Right atrium auricular region (tissue), 2 donors: ENCODE measurements at regions not wholly inside any gene's neighbourhood (a gene's known extent, or its start where the extent isn't known, plus 50 kb on each side); places are given as distances from the start of the nearest gene placed in this dataset.

ENCODE experiments used
- DNase-seq: peaks from one replicate; pipeline ENCODE4 v3.0.0-alpha.2; 2019; ENCODE audit warnings: low spot score
- H3K27ac ChIP-seq, 2 donors: fragments of 200-600 bp; sonication (generic); 1 replicate in 1 of 2; 2 replicates in 1 of 2; pipeline ENCODE4 v1.5.1; 2016 to 2019
- H3K27me3 ChIP-seq, 2 donors: fragments of 200-600 bp; sonication (generic); one replicate each; pipeline versions ENCODE4 v1.5.1 to v1.6.0; 2017 to 2019
- H3K36me3 ChIP-seq: fragments of 200-600 bp; sonication (generic); one replicate; pipeline ENCODE4 v1.5.1; 2016
- H3K4me1 ChIP-seq, 2 donors: fragments of 200-600 bp; sonication (generic); one replicate each; pipeline versions ENCODE4 v1.5.1 to v1.6.0; 2017 to 2019
- H3K4me3 ChIP-seq, 2 donors: fragments of 200-600 bp; sonication (generic); 1 replicate in 1 of 2; 2 replicates in 1 of 2; pipeline ENCODE4 v1.5.1; 2017 to 2019; ENCODE audit warnings: mild to moderate bottlenecking in 1 of 2, moderate library complexity in 1 of 2
- H3K9me3 ChIP-seq, 2 donors: fragments of 200-600 bp; sonication (generic); one replicate each; pipeline ENCODE4 v1.5.1; 2019
- TF ChIP-seq, protein P1 (sequence below), 2 donors: fragments of 200-600 bp; sonication (generic); IDR thresholded peaks; one replicate each; pipeline ENCODE4 v1.5.1; 2019; ENCODE audit warnings: antibody characterized with exemption in 2 of 2

GRCh38 chr6:147784371-147784770 lies 275.9 kb downstream of the SAMD5 start:
- Histone ChIP-seq H3K9me3 (no peaks in the 10 kb centered on the region), H3K36me3 (no peaks in the 10 kb centered on the region), H3K4me3 (no peak overlapping the region), H3K27ac (no peak overlapping the region), H3K27me3 (no peaks in the 10 kb centered on the region), H3K4me1 (no peaks in the 10 kb centered on the region)
- TF ChIP-seq, protein P1, sequence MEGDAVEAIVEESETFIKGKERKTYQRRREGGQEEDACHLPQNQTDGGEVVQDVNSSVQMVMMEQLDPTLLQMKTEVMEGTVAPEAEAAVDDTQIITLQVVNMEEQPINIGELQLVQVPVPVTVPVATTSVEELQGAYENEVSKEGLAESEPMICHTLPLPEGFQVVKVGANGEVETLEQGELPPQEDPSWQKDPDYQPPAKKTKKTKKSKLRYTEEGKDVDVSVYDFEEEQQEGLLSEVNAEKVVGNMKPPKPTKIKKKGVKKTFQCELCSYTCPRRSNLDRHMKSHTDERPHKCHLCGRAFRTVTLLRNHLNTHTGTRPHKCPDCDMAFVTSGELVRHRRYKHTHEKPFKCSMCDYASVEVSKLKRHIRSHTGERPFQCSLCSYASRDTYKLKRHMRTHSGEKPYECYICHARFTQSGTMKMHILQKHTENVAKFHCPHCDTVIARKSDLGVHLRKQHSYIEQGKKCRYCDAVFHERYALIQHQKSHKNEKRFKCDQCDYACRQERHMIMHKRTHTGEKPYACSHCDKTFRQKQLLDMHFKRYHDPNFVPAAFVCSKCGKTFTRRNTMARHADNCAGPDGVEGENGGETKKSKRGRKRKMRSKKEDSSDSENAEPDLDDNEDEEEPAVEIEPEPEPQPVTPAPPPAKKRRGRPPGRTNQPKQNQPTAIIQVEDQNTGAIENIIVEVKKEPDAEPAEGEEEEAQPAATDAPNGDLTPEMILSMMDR (IDR thresholded peaks at IDR 0.05): no peak
- no peak for DNase-seq

- Histone ChIP-seq H3K36me3 (no peaks in the 10 kb centered on the region), H3K4me3 (no peak overlapping the region), H3K27me3 (no peaks in the 10 kb centered on the region), H3K9me3 (no peaks in the 10 kb centered on the region), H3K4me1 (no peaks in the 10 kb centered on the region), H3K27ac (no peak overlapping the region)
- no peak for DNase-seq
- TF ChIP-seq, protein P1 (IDR thresholded peaks at IDR 0.05): peak in 1 of 2 donors; percentile 31
These were observed 278.9 kb downstream of the SAMD5 start for GRCh38 chr6:147787417-147787816.

DNA sequence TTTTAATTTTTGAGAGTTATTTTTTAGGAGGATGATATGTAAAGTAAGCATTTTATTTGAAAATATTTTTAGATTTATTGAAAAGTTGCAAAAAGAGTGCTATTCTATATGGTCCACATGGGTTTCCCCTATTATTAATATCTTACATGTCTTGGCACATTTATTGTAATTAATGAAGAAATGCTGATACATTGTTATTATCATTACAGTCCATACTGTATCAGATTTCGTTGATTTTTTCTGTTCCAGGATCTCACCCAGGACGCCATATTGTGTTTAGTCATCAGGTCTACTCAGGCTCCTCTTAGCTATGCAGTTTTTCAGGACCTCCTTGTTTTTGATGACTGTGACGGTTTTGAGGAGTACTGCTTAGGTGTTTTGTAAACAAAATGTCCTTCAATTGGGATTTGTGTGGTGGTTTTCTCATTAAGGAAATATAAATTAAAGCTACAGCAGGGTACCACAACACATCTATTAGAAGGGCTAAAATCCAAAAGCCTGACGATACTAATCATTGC lies 281.0 kb downstream of the SAMD5 start:
- no peaks in the 10 kb centered on the region for H3K9me3 ChIP-seq
- H3K36me3 ChIP-seq: no peaks in the 10 kb centered on the region
- no peaks in the 10 kb centered on the region for H3K4me1 ChIP-seq
- TF ChIP-seq, protein P1 (IDR thresholded peaks at IDR 0.05): no peak
- DNase-seq: no peak
- no peak overlapping the region for H3K4me3 ChIP-seq
- H3K27me3 ChIP-seq: no peaks in the 10 kb centered on the region
- H3K27ac ChIP-seq: no peak overlapping the region

DNA sequence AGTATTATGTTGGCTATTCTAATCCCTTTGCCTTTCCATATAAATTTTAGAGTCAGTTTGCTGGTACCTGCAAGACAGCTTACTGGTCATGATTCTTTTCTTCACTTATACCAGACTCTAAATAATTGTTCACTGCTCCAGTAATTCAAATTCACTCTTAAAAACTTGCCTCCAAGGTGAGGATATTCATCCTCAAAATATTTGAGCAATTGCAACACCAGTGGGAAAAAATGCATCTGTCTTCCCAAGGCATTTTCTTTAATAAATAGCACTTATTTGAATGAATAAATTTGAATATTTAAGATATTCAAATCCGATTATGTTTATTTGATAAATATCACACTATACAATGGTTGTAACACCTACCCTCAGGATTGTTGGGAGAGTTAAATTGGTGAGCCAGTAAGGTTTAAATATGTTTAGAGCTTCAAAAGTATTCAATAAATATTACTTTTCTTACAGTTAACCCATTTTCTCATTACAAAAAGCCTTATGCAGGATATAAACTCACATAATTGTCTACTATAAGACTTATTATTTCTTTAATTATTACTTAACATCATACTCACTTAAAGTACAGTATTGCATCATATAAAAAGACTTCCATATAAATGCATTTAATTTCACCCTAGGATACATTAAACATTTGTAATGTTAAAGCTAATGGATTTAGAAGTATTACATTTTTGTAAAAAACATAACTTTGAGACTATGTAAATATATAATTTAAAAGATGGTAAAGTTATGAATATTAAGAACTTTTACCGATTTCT lies 285.6 kb downstream of the SAMD5 start:
- no peak overlapping the region for H3K27ac ChIP-seq
- no peaks in the 10 kb centered on the region for H3K27me3 ChIP-seq
- H3K9me3 ChIP-seq: no peaks in the 10 kb centered on the region
- TF ChIP-seq, protein P1 (IDR thresholded peaks at IDR 0.05): no peak
- no peaks in the 10 kb centered on the region for H3K4me1 ChIP-seq
- H3K36me3 ChIP-seq: no peaks in the 10 kb centered on the region
- no peak overlapping the region for H3K4me3 ChIP-seq
- DNase-seq: no peak

GRCh38 chr6:147802459-147802858 lies 294.0 kb downstream of the SAMD5 start:
- Histone ChIP-seq H3K4me3 (no peak overlapping the region), H3K27ac (no peak overlapping the region), H3K9me3 (peaks cover 0 to 13% of the 10 kb centered on the region in 2 donors), H3K4me1 (no peaks in the 10 kb centered on the region), H3K27me3 (no peaks in the 10 kb centered on the region), H3K36me3 (no peaks in the 10 kb centered on the region)
- DNase-seq: no peak
- TF ChIP-seq, protein P1 (IDR thresholded peaks at IDR 0.05): no peak
